ENCODE measurements at regions not wholly inside any gene's neighbourhood (a gene's known extent, or its start where the extent isn't known, plus 50 kb on each side); places are given as distances from the start of the nearest gene placed in this dataset.

GRCh38 chr10:131427281-131427680 is 115.8 kb upstream of the TCERG1L start:
- RAD21 ChIA-PET (ENCODE audit: unreplicated experiment): no interaction called here

More at GRCh38 chr10:131427281-131427680, 115.8 kb upstream of the TCERG1L start:
- FAIRE-seq (no peak), ATAC-seq (no peak), DNase-seq (ENCODE audit: low read depth, low spot score) (no peak)
- no peaks in the 10 kb centered on the region for H3K79me2 ChIP-seq (ENCODE audit: control insufficient read depth, insufficient read depth, low read length)
- no peaks in the 10 kb centered on the region for H3K27me3 ChIP-seq (replicated peaks in 1 of 2; ENCODE audit: control insufficient read depth in 2 of 2, insufficient read depth in 2 of 2, low read length in 1 of 2)
- intact Hi-C loops (cut with micrococcal nuclease; ENCODE audit: unreplicated experiment): no loop called here
- no peak overlapping the region for H3K4me2 ChIP-seq (ENCODE audit: control insufficient read depth, insufficient read depth)
- no peak overlapping the region for H2AFZ ChIP-seq (ENCODE audit: control insufficient read depth, low read depth, low read length)
- 7% methylated on average over 8 of the region's 8 CpGs for WGBS (ENCODE audit: insufficient coverage, insufficient replicate concordance, low lambda C conversion rate, missing lambda C conversion rate)
- H3K36me3 ChIP-seq (ENCODE audit: control insufficient read depth in 2 of 2, insufficient read depth in 2 of 2, low read length in 1 of 2): no peaks in the 10 kb centered on the region
- no peaks in the 10 kb centered on the region for H3K4me1 ChIP-seq (ENCODE audit: control insufficient read depth, insufficient read depth, low read length)
- POLR2A ChIA-PET: no interaction called here
- no peaks in the 10 kb centered on the region for H4K20me1 ChIP-seq (ENCODE audit: control insufficient read depth, insufficient read depth)
- no peak overlapping the region for H3K9ac ChIP-seq (ENCODE audit: control insufficient read depth, insufficient read depth, low read length)
- no peak overlapping the region for H3K27ac ChIP-seq (ENCODE audit: control insufficient read depth, insufficient read depth)
- TF ChIP-seq NFIC (IDR thresholded peaks at IDR 0.05; ENCODE audit: low read depth, low read length): no peak
- TF ChIP-seq ZNF687 (IDR thresholded peaks at IDR 0.05): no peak
- no peak for TF ChIP-seq CEBPB (IDR thresholded peaks at IDR 0.05; ENCODE audit: borderline replicate concordance in 1 of 2, low read depth in 2 of 2, low read length in 2 of 2)
- no peak for TF ChIP-seq JUND (IDR thresholded peaks at IDR 0.05; ENCODE audit: low read depth, low read length)
- no peak for TF ChIP-seq IKZF1 (conservative IDR thresholded peaks at IDR 0.05)
- no peak for TF ChIP-seq RELA (IDR thresholded peaks at IDR 0.05; ENCODE audit: borderline replicate concordance, partially characterized antibody)
- no peak for TF ChIP-seq TCF7 (IDR thresholded peaks at IDR 0.05; ENCODE audit: borderline replicate concordance)
- no peak for TF ChIP-seq EED (IDR thresholded peaks at IDR 0.05; ENCODE audit: low read depth)
- no peak for TF ChIP-seq STAT3 (IDR thresholded peaks at IDR 0.05; ENCODE audit: low read depth, low read length)
- no peak for TF ChIP-seq YBX1 (IDR thresholded peaks at IDR 0.05)
- TF ChIP-seq BCLAF1 (IDR thresholded peaks at IDR 0.05): no peak
- no peak for TF ChIP-seq ZNF592 (IDR thresholded peaks at IDR 0.05)
- TF ChIP-seq TARDBP (IDR thresholded peaks at IDR 0.05; ENCODE audit: borderline replicate concordance): no peak
- no peak for TF ChIP-seq ZNF207 (IDR thresholded peaks at IDR 0.05; ENCODE audit: borderline replicate concordance)
- CTCF ChIA-PET: no interaction called here
- no peaks in the 10 kb centered on the region for H3K9me3 ChIP-seq (replicated peaks; ENCODE audit: control insufficient read depth, insufficient read depth, low read length)
- SMC1A ChIA-PET (ENCODE audit: uncharacterized antibody, unreplicated experiment): no interaction called here
- in situ Hi-C loops (cut with MboI): no loop called here
- no peak overlapping the region for H3K4me3 ChIP-seq
- BruUV-seq (replicated peaks): no TSS peak
